Caco-2 (cell line): ENCODE measurements at regions not wholly inside any gene's neighbourhood (a gene's known extent, or its start where the extent isn't known, plus 50 kb on each side); places are given as distances from the start of the nearest gene placed in this dataset.

ENCODE experiments used
- BruUV-seq: library from RNA; stranded (reverse); fragments of 400-500 nt; replicated peaks from 2 replicates; lab custom pipeline; 2021; lab: Mats Ljungman, UMichigan
- CTCF ChIA-PET: fragments of 300-600 bp; sonication (Branson Sonifier 250); formaldehyde crosslinking; loops from one replicate; lab custom pipeline; 2022; ENCODE audit warnings: antibody characterized with exemption; lab: Charles Lee
- POLR2A ChIA-PET: fragments of 300-600 bp; sonication (Branson Sonifier 250); formaldehyde crosslinking; loops from one replicate; lab custom pipeline; 2022; ENCODE audit warnings: antibody characterized with exemption; lab: Charles Lee
- DNase-seq, 2 experiments: peaks; one replicate each; pipeline versions ENCODE4 v3.0.0 to v3.0.0-alpha.2; 2020 to 2022
- H3K27me3 ChIP-seq: replicated peaks from 2 replicates; pipeline ENCODE4 v1.6.0; 2011; ENCODE audit warnings: low read length; ENCODE audit not compliant: control insufficient read depth, insufficient read depth
- H3K36me3 ChIP-seq: 2 replicates; pipeline ENCODE4 v1.5.1; 2011; ENCODE audit warnings: low read length; ENCODE audit not compliant: control insufficient read depth, insufficient read depth
- H3K4me1 ChIP-seq: fragments of 250-450 bp; sonication (Bioruptor Pico); 2 replicates; pipeline ENCODE4 v1.5.1; 2020; ENCODE audit warnings: mild to moderate bottlenecking
- H3K4me3 ChIP-seq: 2 replicates; pipeline ENCODE4 v1.5.1; 2011; ENCODE audit warnings: low read depth, mild to moderate bottlenecking, control low read depth, low read length
- H3K9me3 ChIP-seq: fragments of 250-450 bp; sonication (Bioruptor Pico); 2 replicates; pipeline ENCODE4 v1.5.1; 2020; ENCODE audit warnings: mild to moderate bottlenecking, moderate library complexity
- H3K27ac Mint-ChIP-seq: one replicate; pipeline ENCODE4 v1.8.0; 2022; ENCODE audit warnings: mixed read lengths; ENCODE audit not compliant: unreplicated experiment
- H3K27me3 Mint-ChIP-seq: one replicate; pipeline ENCODE4 v1.8.0; 2022; ENCODE audit warnings: mixed read lengths; ENCODE audit not compliant: insufficient read depth, unreplicated experiment
- H3K36me3 Mint-ChIP-seq: one replicate; pipeline ENCODE4 v1.8.0; 2022; ENCODE audit warnings: mild to moderate bottlenecking, mixed read lengths; ENCODE audit not compliant: insufficient read depth, unreplicated experiment
- H3K4me1 Mint-ChIP-seq: one replicate; pipeline ENCODE4 v1.8.0; 2022; ENCODE audit warnings: low read depth, mixed read lengths; ENCODE audit not compliant: unreplicated experiment
- H3K4me3 Mint-ChIP-seq: one replicate; pipeline ENCODE4 v1.8.0; 2022; ENCODE audit warnings: mild to moderate bottlenecking, moderate library complexity, mixed read lengths; ENCODE audit not compliant: unreplicated experiment
- H3K9me3 Mint-ChIP-seq: one replicate; pipeline ENCODE4 v1.8.0; 2022; ENCODE audit warnings: mixed read lengths; ENCODE audit not compliant: unreplicated experiment
- CTCF ChIP-seq, 2 experiments: fragments of 200-600 bp in 1 of 2; IDR thresholded peaks; 1 replicate in 1 of 2; 2 replicates in 1 of 2; pipeline versions ENCODE4 v1.5.1 to v1.8.0; 2011 to 2022; ENCODE audit warnings: antibody characterized with exemption in 1 of 2, control low read depth in 1 of 2, inconsistent platforms in 1 of 2, low read depth in 1 of 2, low read length in 1 of 2, mild to moderate bottlenecking in 1 of 2, moderate library complexity in 1 of 2; ENCODE audit not compliant: insufficient read depth in 1 of 2, severe bottlenecking in 1 of 2, unreplicated experiment in 1 of 2
- intact Hi-C: fragments of 100-400 bp; cut with micrococcal nuclease; formaldehyde crosslinking; loops from one replicate; pipeline ENCODE4 v1.10.0; 2022; ENCODE audit not compliant: unreplicated experiment

- ChIA-PET CTCF (no interaction called here), POLR2A (no interaction called here)
- Histone ChIP-seq H3K4me1 (no peaks in the 10 kb centered on the region), H3K4me3 (no peak overlapping the region), H3K27me3 (no peaks in the 10 kb centered on the region), H3K36me3 (no peaks in the 10 kb centered on the region), H3K9me3 (no peaks in the 10 kb centered on the region)
- BruUV-seq, result no TSS peak
- H3K4me1 Mint-ChIP-seq, result no peaks in the 10 kb centered on the region
- H3K27ac Mint-ChIP-seq, result no peak overlapping the region
- no peaks in the 10 kb centered on the region for H3K9me3 Mint-ChIP-seq
- H3K4me3 Mint-ChIP-seq, result no peak overlapping the region
- intact Hi-C loops, result no loop called here
- DNase-seq, result no peak
- TF ChIP-seq CTCF (IDR thresholded peaks at IDR 0.05; ENCODE audit: insufficient read depth in 1 of 2, low read depth in 1 of 2, low read length in 1 of 2, severe bottlenecking in 1 of 2, unreplicated experiment in 1 of 2), result no peak
- peaks cover 13% of the 10 kb centered on the region for H3K27me3 Mint-ChIP-seq
- H3K36me3 Mint-ChIP-seq, result no peaks in the 10 kb centered on the region
Measured at GRCh38 chr3:13253208-13253937, 166.7 kb downstream of the NUP210 start.

GRCh38 chr3:13252207-13252606, 167.9 kb downstream of the NUP210 start:
- TF ChIP-seq CTCF (IDR thresholded peaks at IDR 0.05; ENCODE audit: insufficient read depth in 1 of 2, low read depth in 1 of 2, low read length in 1 of 2, severe bottlenecking in 1 of 2, unreplicated experiment in 1 of 2), result no peak
- no peaks in the 10 kb centered on the region for H3K27me3 ChIP-seq
- POLR2A ChIA-PET, result no interaction called here
- intact Hi-C loops, result no loop called here
- Mint-ChIP-seq H3K27me3 (peaks cover 8% of the 10 kb centered on the region), H3K9me3 (no peaks in the 10 kb centered on the region), H3K27ac (no peak overlapping the region), H3K36me3 (no peaks in the 10 kb centered on the region), H3K4me3 (no peak overlapping the region), H3K4me1 (no peaks in the 10 kb centered on the region)
- CTCF ChIA-PET, result no interaction called here
- BruUV-seq, result no TSS peak
- H3K36me3 ChIP-seq, result no peaks in the 10 kb centered on the region
- DNase-seq, result no peak
- H3K4me1 ChIP-seq, result no peaks in the 10 kb centered on the region
- no peak overlapping the region for H3K4me3 ChIP-seq
- no peaks in the 10 kb centered on the region for H3K9me3 ChIP-seq

GRCh38 chr3:13251166-13251903, 168.8 kb downstream of the NUP210 start:
- peaks cover 6% of the 10 kb centered on the region for H3K27me3 Mint-ChIP-seq
- no peaks in the 10 kb centered on the region for H3K36me3 Mint-ChIP-seq
- H3K4me1 ChIP-seq, result no peaks in the 10 kb centered on the region
- no peaks in the 10 kb centered on the region for H3K4me1 Mint-ChIP-seq
- H3K27me3 ChIP-seq, result no peaks in the 10 kb centered on the region
- no peaks in the 10 kb centered on the region for H3K36me3 ChIP-seq
- no peak for TF ChIP-seq CTCF (IDR thresholded peaks at IDR 0.05; ENCODE audit: insufficient read depth in 1 of 2, low read depth in 1 of 2, low read length in 1 of 2, severe bottlenecking in 1 of 2, unreplicated experiment in 1 of 2)
- BruUV-seq, result no TSS peak
- H3K4me3 ChIP-seq, result no peak overlapping the region
- H3K9me3 ChIP-seq, result no peaks in the 10 kb centered on the region
- no peaks in the 10 kb centered on the region for H3K9me3 Mint-ChIP-seq
- ChIA-PET POLR2A (no interaction called here), CTCF (no interaction called here)
- H3K4me3 Mint-ChIP-seq, result no peak overlapping the region
- H3K27ac Mint-ChIP-seq, result no peak overlapping the region
- no peak for DNase-seq
- intact Hi-C loops, result no loop called here
